Neural cell (in vitro differentiated cells): ENCODE measurements at regions not wholly inside any gene's neighbourhood (a gene's known extent, or its start where the extent isn't known, plus 50 kb on each side); places are given as distances from the start of the nearest gene placed in this dataset.
"Not testable (repeated sequence)": the region's sequence is repeated elsewhere in the genome, so short reads cannot be mapped to it uniquely, and the experiment has no call there.

ENCODE experiments used
- CTCF ChIP-seq: fragments of 450-650 bp; IDR thresholded peaks from 2 replicates; pipeline ENCODE4 v1.5.1; 2014; ENCODE audit warnings: antibody characterized with exemption, mild to moderate bottlenecking, moderate library complexity; ENCODE audit not compliant: poor library complexity, severe bottlenecking
- EP300 ChIP-seq: fragments of 450-650 bp; conservative IDR thresholded peaks from 2 replicates; pipeline ENCODE4 v1.6.1; 2014; ENCODE audit warnings: antibody characterized with exemption, mild to moderate bottlenecking, moderate library complexity; ENCODE audit not compliant: poor library complexity, severe bottlenecking
- EZH2 ChIP-seq: fragments of 200-600, 300-800 bp; shearing (Covaris generic), sonication (generic); IDR thresholded peaks from 2 replicates; pipeline ENCODE4 v1.6.1; 2014; ENCODE audit warnings: antibody characterized with exemption, low read length, borderline replicate concordance, mild to moderate bottlenecking; ENCODE audit not compliant: insufficient read depth, poor library complexity, severe bottlenecking
- MXI1 ChIP-seq: fragments of 450-650 bp; conservative IDR thresholded peaks from 2 replicates; pipeline ENCODE4 v1.6.1; 2014; ENCODE audit warnings: antibody characterized with exemption, mild to moderate bottlenecking; ENCODE audit not compliant: poor library complexity, severe bottlenecking
- POLR2AphosphoS5 ChIP-seq: IDR thresholded peaks from 2 replicates; pipeline ENCODE4 v1.6.1; 2012
- RAD21 ChIP-seq: fragments of 450-650 bp; conservative IDR thresholded peaks from 2 replicates; pipeline ENCODE4 v1.6.1; 2014; ENCODE audit warnings: antibody characterized with exemption, mild to moderate bottlenecking, moderate library complexity

GRCh38 chr5:160498441-160499043 is 76.9 kb downstream of the PTTG1 start:
- not testable (repeated sequence) for TF ChIP-seq CTCF, MXI1, RAD21, EP300, EZH2, POLR2AphosphoS5
